IMR-90 (cell line): ENCODE measurements at regions not wholly inside any gene's neighbourhood (a gene's known extent, or its start where the extent isn't known, plus 50 kb on each side); places are given as distances from the start of the nearest gene placed in this dataset.

ENCODE experiments used
- ATAC-seq: fragments of 200-7000 bp; cut with Tn5 transposase; 2 replicates; pipeline ENCODE4 v1.9.1; 2020; ENCODE audit warnings: low read depth, mild to moderate bottlenecking, moderate library complexity
- BruUV-seq: library from RNA; stranded (reverse); fragments of 400-500 nt; replicated peaks from 2 replicates; lab custom pipeline; 2021; lab: Mats Ljungman, UMichigan
- CTCF ChIA-PET: fragments of 300-600 bp; formaldehyde crosslinking; extraction: SDS; loops from one replicate; lab custom pipeline; 2021; ENCODE audit warnings: antibody characterized with exemption; lab: Yijun Ruan, JAX
- POLR2A ChIA-PET: fragments of 300-600 bp; sonication (Branson Sonifier 250); formaldehyde crosslinking; loops from one replicate; lab custom pipeline; 2022; ENCODE audit warnings: antibody characterized with exemption; ENCODE audit not compliant: unreplicated experiment; lab: Charles Lee
- DNase-seq: peaks from one replicate; pipeline ENCODE4 v3.0.0; 2013
- H2AFZ ChIP-seq: replicated peaks from 2 replicates; pipeline ENCODE3; 2013; ENCODE audit warnings: low read length, mild to moderate bottlenecking; ENCODE audit not compliant: poor library complexity
- H2AK5ac ChIP-seq: 2 replicates; pipeline ENCODE4 v1.6.1; 2013; ENCODE audit warnings: low read depth, low read length, inconsistent platforms
- H2AK9ac ChIP-seq: replicated peaks from 2 replicates; pipeline ENCODE3; 2013; ENCODE audit warnings: mild to moderate bottlenecking, low read depth, low read length, moderate library complexity; ENCODE audit not compliant: poor library complexity
- H2BK120ac ChIP-seq: 2 replicates; pipeline ENCODE4 v1.6.1; 2013; ENCODE audit warnings: low read depth, low read length, inconsistent platforms
- H2BK15ac ChIP-seq: 3 replicates; pipeline ENCODE4 v1.6.1; 2013; ENCODE audit warnings: low read depth, low read length, inconsistent platforms
- H2BK20ac ChIP-seq: 2 replicates; pipeline ENCODE4 v1.6.1; 2013; ENCODE audit warnings: low read depth, mild to moderate bottlenecking, inconsistent platforms, low read length, moderate library complexity
- H2BK5ac ChIP-seq: 2 replicates; pipeline ENCODE4 v1.6.1; 2013; ENCODE audit warnings: mild to moderate bottlenecking, low read depth, low read length, inconsistent platforms; ENCODE audit not compliant: poor library complexity, severe bottlenecking
- H3K14ac ChIP-seq: replicated peaks from 2 replicates; pipeline ENCODE4 v1.6.1; 2013; ENCODE audit warnings: low read depth, low read length, inconsistent platforms
- H3K18ac ChIP-seq: 2 replicates; pipeline ENCODE4 v1.6.1; 2013; ENCODE audit warnings: low read depth, low read length, control low read depth
- H3K23ac ChIP-seq: 2 replicates; pipeline ENCODE4 v1.6.1; 2013; ENCODE audit warnings: low read depth, low read length, inconsistent platforms
- H3K27ac ChIP-seq: 2 replicates; pipeline ENCODE4 v1.5.1; 2013; ENCODE audit warnings: mild to moderate bottlenecking, control low read depth, low read length; ENCODE audit not compliant: insufficient read depth
- H3K27me3 ChIP-seq: 2 replicates; pipeline ENCODE4 v1.6.1; 2013; ENCODE audit warnings: low read length; ENCODE audit not compliant: control insufficient read depth, insufficient read depth
- H3K36me3 ChIP-seq: 2 replicates; pipeline ENCODE4 v1.6.1; 2013; ENCODE audit warnings: low read length, mixed read lengths; ENCODE audit not compliant: control insufficient read depth, insufficient read depth
- H3K4ac ChIP-seq: 2 replicates; pipeline ENCODE4 v1.6.1; 2013; ENCODE audit warnings: low read depth, low read length, inconsistent platforms
- H3K4me1 ChIP-seq: 2 replicates; pipeline ENCODE4 v1.6.1; 2013; ENCODE audit warnings: low read length, mixed read lengths; ENCODE audit not compliant: control insufficient read depth, insufficient read depth
- H3K4me2 ChIP-seq: 2 replicates; pipeline ENCODE4 v1.6.1; 2013; ENCODE audit warnings: low read depth, mild to moderate bottlenecking, control low read depth, low read length, moderate library complexity
- H3K4me3 ChIP-seq: 2 replicates; pipeline ENCODE4 v1.5.1; 2013; ENCODE audit warnings: low read depth, mild to moderate bottlenecking, control low read depth, low read length, moderate library complexity; ENCODE audit not compliant: insufficient read depth
- H3K56ac ChIP-seq: 2 replicates; pipeline ENCODE4 v1.6.1; 2013; ENCODE audit warnings: low read length, inconsistent platforms; ENCODE audit not compliant: insufficient read depth; ENCODE audit errors: extremely low read depth
- H3K79me1 ChIP-seq, 2 experiments: 2 replicates each; pipeline ENCODE4 v1.6.1; 2013; ENCODE audit warnings: low read length in 2 of 2, inconsistent platforms in 1 of 2, low read depth in 1 of 2
- H3K9ac ChIP-seq: 2 replicates; pipeline ENCODE4 v1.6.1; 2013; ENCODE audit warnings: low read depth, low read length, control low read depth
- H3K9me1 ChIP-seq: 2 replicates; pipeline ENCODE4 v1.6.1; 2013; ENCODE audit warnings: low read length, inconsistent platforms; ENCODE audit not compliant: insufficient read depth
- H3K9me3 ChIP-seq: 2 replicates; pipeline ENCODE4 v1.6.1; 2013; ENCODE audit warnings: low read length; ENCODE audit not compliant: control insufficient read depth, insufficient read depth
- H4K20me1 ChIP-seq: 2 replicates; pipeline ENCODE4 v1.6.1; 2013; ENCODE audit warnings: low read length, inconsistent platforms; ENCODE audit not compliant: insufficient read depth
- H4K5ac ChIP-seq: 2 replicates; pipeline ENCODE4 v1.6.1; 2013; ENCODE audit warnings: mild to moderate bottlenecking, low read depth, low read length, control low read depth
- H4K8ac ChIP-seq, 2 experiments: 2 replicates each; pipeline ENCODE4 v1.6.1; 2013; ENCODE audit warnings: low read depth in 2 of 2, low read length in 2 of 2, control low read depth in 1 of 2, inconsistent platforms in 1 of 2
- H4K91ac ChIP-seq: 2 replicates; pipeline ENCODE4 v1.6.1; 2013; ENCODE audit warnings: low read depth, low read length, inconsistent platforms; ENCODE audit not compliant: insufficient read depth
- BHLHE40 ChIP-seq: fragments of 150-350 bp; IDR thresholded peaks from 2 replicates; pipeline ENCODE4 v1.6.1; 2016; ENCODE audit warnings: mild to moderate bottlenecking, low read depth, low read length
- CEBPB ChIP-seq: IDR thresholded peaks from 2 replicates; pipeline ENCODE4 v1.6.1; 2012; ENCODE audit warnings: low read depth, low read length, improper control_type of control experiment
- CHD1 ChIP-seq: IDR thresholded peaks from 2 replicates; pipeline ENCODE4 v1.6.1; 2012; ENCODE audit warnings: low read depth, low read length, improper control_type of control experiment
- ELK1 ChIP-seq: fragments of 150-350 bp; IDR thresholded peaks from 2 replicates; pipeline ENCODE4 v1.6.1; 2016; ENCODE audit warnings: low read depth, mild to moderate bottlenecking, low read length, moderate library complexity, borderline replicate concordance
- FOS ChIP-seq: fragments of 150-350 bp; IDR thresholded peaks from 2 replicates; pipeline ENCODE4 v1.6.1; 2016; ENCODE audit warnings: low read depth, low read length
- MAFK ChIP-seq: IDR thresholded peaks from 2 replicates; pipeline ENCODE4 v1.6.1; 2012; ENCODE audit warnings: low read depth, low read length, improper control_type of control experiment
- MAZ ChIP-seq: IDR thresholded peaks from 2 replicates; pipeline ENCODE4 v1.6.1; 2012; ENCODE audit warnings: low read depth, mild to moderate bottlenecking, low read length, improper control_type of control experiment, moderate library complexity, borderline replicate concordance
- MXI1 ChIP-seq: IDR thresholded peaks from 2 replicates; pipeline ENCODE4 v1.6.1; 2012; ENCODE audit warnings: low read depth, mild to moderate bottlenecking, low read length, moderate library complexity, borderline replicate concordance
- NFE2L2 ChIP-seq: fragments of 150-350 bp; IDR thresholded peaks from 2 replicates; pipeline ENCODE4 v1.6.1; 2016; ENCODE audit warnings: low read depth, mild to moderate bottlenecking, low read length
- POLR2A ChIP-seq: IDR thresholded peaks from 2 replicates; pipeline ENCODE4 v1.6.1; 2012; ENCODE audit warnings: mild to moderate bottlenecking, low read depth, low read length
- RAD21 ChIP-seq: IDR thresholded peaks from 2 replicates; pipeline ENCODE4 v1.6.1; 2012; ENCODE audit warnings: low read length, improper control_type of control experiment
- RCOR1 ChIP-seq: IDR thresholded peaks from 2 replicates; pipeline ENCODE4 v1.6.1; 2012; ENCODE audit warnings: mild to moderate bottlenecking, low read length, improper control_type of control experiment; ENCODE audit not compliant: insufficient replicate concordance
- RFX5 ChIP-seq: IDR thresholded peaks from 2 replicates; pipeline ENCODE4 v1.8.0; 2012; ENCODE audit warnings: low read depth, mild to moderate bottlenecking, low read length, moderate library complexity
- USF2 ChIP-seq: fragments of 150-350 bp; IDR thresholded peaks from 2 replicates; pipeline ENCODE4 v1.6.1; 2017; ENCODE audit warnings: mild to moderate bottlenecking, antibody characterized with exemption, low read length, low read depth
- WGBS, 2 experiments: methylation state at CpG; one replicate each; pipeline versions ENCODE4 v1.1.5 to v1.1.7; 2013; ENCODE audit warnings: missing lambda C conversion rate in 2 of 2; ENCODE audit not compliant: insufficient read length in 1 of 2; ENCODE audit errors: extremely low coverage in 2 of 2; 5-methylcytosine and 5-hydroxymethylcytosine counted together
- dilution Hi-C: fragments of 300-500 bp; cut with HindIII; formaldehyde crosslinking; loops from one replicate; pipeline ENCODE4 v1.14.3; 2018; ENCODE audit warnings: low sequenced_read_pairs; ENCODE audit not compliant: unreplicated experiment
- in situ Hi-C: fragments of 300-500 bp; cut with MboI; formaldehyde crosslinking; loops from 3 replicates; pipeline ENCODE4 v1.14.3; 2019; ENCODE audit warnings: low sequenced_read_pairs, inconsistent platforms, mixed read lengths
- intact Hi-C: fragments of 100-400 bp; cut with micrococcal nuclease; formaldehyde crosslinking; loops from 2 replicates; pipeline ENCODE4 v1.10.0; 2022

- no peaks in the 10 kb centered on the region for H3K4me1 ChIP-seq
- H2BK5ac ChIP-seq: no peak overlapping the region
- H3K14ac ChIP-seq: no peak overlapping the region
- H3K27ac ChIP-seq: no peak overlapping the region
- H3K9me3 ChIP-seq: no peaks in the 10 kb centered on the region
- in situ Hi-C loops (no loop called here), intact Hi-C loops (no loop called here), dilution Hi-C loops (no loop called here)
- no peak overlapping the region for H2AK5ac ChIP-seq
- H3K56ac ChIP-seq: no peak overlapping the region
- ChIA-PET POLR2A (no interaction called here), CTCF (no interaction called here)
- no peak overlapping the region for H3K4me2 ChIP-seq
- H4K5ac ChIP-seq: no peak overlapping the region
- H4K91ac ChIP-seq: no peak overlapping the region
- no peaks in the 10 kb centered on the region; the same call in 1 of the 2 replicates for H3K9me1 ChIP-seq
- H3K79me1 ChIP-seq: no peaks in the 10 kb centered on the region
- no peak for ATAC-seq
- no peak for DNase-seq
- H3K36me3 ChIP-seq: no peaks in the 10 kb centered on the region
- H2BK20ac ChIP-seq: no peak overlapping the region
- no peak overlapping the region for H2AFZ ChIP-seq
- no peak overlapping the region for H3K4ac ChIP-seq
- H3K23ac ChIP-seq: no peak overlapping the region
- H4K8ac ChIP-seq: no peak overlapping the region
- H3K4me3 ChIP-seq: no peak overlapping the region
- WGBS, 2 experiments: no CpG with 5 or more reads among the region's 1 CpG
- no peak overlapping the region for H3K18ac ChIP-seq
- H3K9ac ChIP-seq: no peak overlapping the region
- no peak for TF ChIP-seq USF2
- no peak for TF ChIP-seq BHLHE40
- no peak for TF ChIP-seq POLR2A
- no peak for TF ChIP-seq MAFK
- no peak for TF ChIP-seq CHD1
- no peak for TF ChIP-seq CEBPB
- TF ChIP-seq RFX5: no peak
- no peak for TF ChIP-seq MAZ
- TF ChIP-seq MXI1: no peak
- no peak for TF ChIP-seq FOS
- no peak for TF ChIP-seq NFE2L2
- TF ChIP-seq RAD21: no peak
- TF ChIP-seq RCOR1: no peak
- TF ChIP-seq ELK1: no peak
- no TSS peak for BruUV-seq
- no peaks in the 10 kb centered on the region for H3K27me3 ChIP-seq
- no peak overlapping the region for H2BK120ac ChIP-seq
- H2BK15ac ChIP-seq: no peak overlapping the region
- H2AK9ac ChIP-seq: no peak overlapping the region
- no peaks in the 10 kb centered on the region for H4K20me1 ChIP-seq
These were observed 57.2 kb upstream of the APOBEC4 start for GRCh38 chr1:183710333-183710732.
